ENCODE measurements at regions not wholly inside any gene's neighbourhood (a gene's known extent, or its start where the extent isn't known, plus 50 kb on each side); places are given as distances from the start of the nearest gene placed in this dataset.

GRCh38 chr2:19838616-19839015 is 63.2 kb downstream of the TTC32 start:
- in situ Hi-C loops (cut with HindIII; ENCODE audit: low pct_unique_long_range_greater_than_20kb, low sequenced_read_pairs) (no loop called here), intact Hi-C loops (cut with micrococcal nuclease; ENCODE audit: unreplicated experiment) (no loop called here)
- ATAC-seq (no peak), DNase-seq (ENCODE audit: low read depth, low spot score) (no peak)
- POLR2A ChIA-PET, result no interaction called here
- H3K9me3 ChIP-seq (ENCODE audit: control insufficient read depth, insufficient read depth, low read depth, low read length), result no peaks in the 10 kb centered on the region
- no TSS peak for BruUV-seq (replicated peaks)
- peaks cover 2% of the 10 kb centered on the region; the same call in 1 of the 2 replicates for H3K27me3 ChIP-seq (ENCODE audit: control insufficient read depth, insufficient read depth, low read length)
- CTCF ChIA-PET, result no interaction called here
- H3K27ac ChIP-seq (ENCODE audit: low read length), result no peak overlapping the region
- no peaks in the 10 kb centered on the region for H3K36me3 ChIP-seq (ENCODE audit: control insufficient read depth, insufficient read depth, low read length)
- TF ChIP-seq, protein P1, sequence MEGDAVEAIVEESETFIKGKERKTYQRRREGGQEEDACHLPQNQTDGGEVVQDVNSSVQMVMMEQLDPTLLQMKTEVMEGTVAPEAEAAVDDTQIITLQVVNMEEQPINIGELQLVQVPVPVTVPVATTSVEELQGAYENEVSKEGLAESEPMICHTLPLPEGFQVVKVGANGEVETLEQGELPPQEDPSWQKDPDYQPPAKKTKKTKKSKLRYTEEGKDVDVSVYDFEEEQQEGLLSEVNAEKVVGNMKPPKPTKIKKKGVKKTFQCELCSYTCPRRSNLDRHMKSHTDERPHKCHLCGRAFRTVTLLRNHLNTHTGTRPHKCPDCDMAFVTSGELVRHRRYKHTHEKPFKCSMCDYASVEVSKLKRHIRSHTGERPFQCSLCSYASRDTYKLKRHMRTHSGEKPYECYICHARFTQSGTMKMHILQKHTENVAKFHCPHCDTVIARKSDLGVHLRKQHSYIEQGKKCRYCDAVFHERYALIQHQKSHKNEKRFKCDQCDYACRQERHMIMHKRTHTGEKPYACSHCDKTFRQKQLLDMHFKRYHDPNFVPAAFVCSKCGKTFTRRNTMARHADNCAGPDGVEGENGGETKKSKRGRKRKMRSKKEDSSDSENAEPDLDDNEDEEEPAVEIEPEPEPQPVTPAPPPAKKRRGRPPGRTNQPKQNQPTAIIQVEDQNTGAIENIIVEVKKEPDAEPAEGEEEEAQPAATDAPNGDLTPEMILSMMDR (IDR thresholded peaks at IDR 0.05), result no peak
- TF ChIP-seq POLR2AphosphoS5 (IDR thresholded peaks at IDR 0.05; ENCODE audit: low read depth, low read length) (no peak), TCF7L2 (IDR thresholded peaks at IDR 0.05; ENCODE audit: low read depth, low read length) (no peak), SIN3A (IDR thresholded peaks at IDR 0.05; ENCODE audit: borderline replicate concordance, insufficient read depth, low read depth, low read length) (no peak)
- TF ChIP-seq, protein P2, sequence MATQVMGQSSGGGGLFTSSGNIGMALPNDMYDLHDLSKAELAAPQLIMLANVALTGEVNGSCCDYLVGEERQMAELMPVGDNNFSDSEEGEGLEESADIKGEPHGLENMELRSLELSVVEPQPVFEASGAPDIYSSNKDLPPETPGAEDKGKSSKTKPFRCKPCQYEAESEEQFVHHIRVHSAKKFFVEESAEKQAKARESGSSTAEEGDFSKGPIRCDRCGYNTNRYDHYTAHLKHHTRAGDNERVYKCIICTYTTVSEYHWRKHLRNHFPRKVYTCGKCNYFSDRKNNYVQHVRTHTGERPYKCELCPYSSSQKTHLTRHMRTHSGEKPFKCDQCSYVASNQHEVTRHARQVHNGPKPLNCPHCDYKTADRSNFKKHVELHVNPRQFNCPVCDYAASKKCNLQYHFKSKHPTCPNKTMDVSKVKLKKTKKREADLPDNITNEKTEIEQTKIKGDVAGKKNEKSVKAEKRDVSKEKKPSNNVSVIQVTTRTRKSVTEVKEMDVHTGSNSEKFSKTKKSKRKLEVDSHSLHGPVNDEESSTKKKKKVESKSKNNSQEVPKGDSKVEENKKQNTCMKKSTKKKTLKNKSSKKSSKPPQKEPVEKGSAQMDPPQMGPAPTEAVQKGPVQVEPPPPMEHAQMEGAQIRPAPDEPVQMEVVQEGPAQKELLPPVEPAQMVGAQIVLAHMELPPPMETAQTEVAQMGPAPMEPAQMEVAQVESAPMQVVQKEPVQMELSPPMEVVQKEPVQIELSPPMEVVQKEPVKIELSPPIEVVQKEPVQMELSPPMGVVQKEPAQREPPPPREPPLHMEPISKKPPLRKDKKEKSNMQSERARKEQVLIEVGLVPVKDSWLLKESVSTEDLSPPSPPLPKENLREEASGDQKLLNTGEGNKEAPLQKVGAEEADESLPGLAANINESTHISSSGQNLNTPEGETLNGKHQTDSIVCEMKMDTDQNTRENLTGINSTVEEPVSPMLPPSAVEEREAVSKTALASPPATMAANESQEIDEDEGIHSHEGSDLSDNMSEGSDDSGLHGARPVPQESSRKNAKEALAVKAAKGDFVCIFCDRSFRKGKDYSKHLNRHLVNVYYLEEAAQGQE (IDR thresholded peaks at IDR 0.05; ENCODE audit: insufficient read depth in 1 of 2, low read depth in 2 of 2, low read length in 1 of 2), result no peak
- H3K4me1 ChIP-seq (ENCODE audit: control insufficient read depth, insufficient read depth, low read length), result no peaks in the 10 kb centered on the region
- no peak overlapping the region for H3K4me3 ChIP-seq (ENCODE audit: low read depth in 2 of 2, low read length in 2 of 2)

DNA sequence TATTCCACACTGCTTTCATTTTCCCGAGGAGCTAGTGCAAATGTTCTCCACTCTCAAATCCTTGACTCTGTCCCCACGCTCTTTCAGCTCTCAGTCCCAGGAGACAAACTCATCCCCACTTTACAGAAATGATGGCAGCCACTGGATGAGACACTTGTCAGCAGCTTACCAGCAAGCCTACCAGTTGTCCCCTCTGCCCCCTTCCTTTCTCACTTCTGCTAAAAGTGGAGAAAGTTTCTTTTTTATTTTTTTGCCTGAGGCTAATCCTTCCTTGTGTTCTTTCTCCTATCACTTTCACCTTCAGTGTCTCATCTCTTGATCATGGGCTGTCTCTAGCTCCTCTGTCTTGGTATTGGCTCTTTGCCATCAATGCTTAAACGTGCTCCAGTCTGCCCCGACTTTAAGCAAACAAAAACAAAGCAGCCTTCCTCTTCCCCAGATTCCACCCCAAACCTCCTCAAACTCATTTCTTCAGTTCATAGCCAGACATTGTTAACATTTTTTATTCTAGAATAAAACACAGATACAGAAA is 64.5 kb downstream of the TTC32 start:
- intact Hi-C loops (cut with micrococcal nuclease; ENCODE audit: unreplicated experiment), result loop anchor here (1.0 kb wide), 1 partner anchor 42 kb away; no protein-coding TSS in a partner anchor
- no peak for ATAC-seq

More for the DNA sequence above, 64.5 kb downstream of the TTC32 start:
- Histone ChIP-seq H3K36me3 (ENCODE audit: control insufficient read depth, insufficient read depth, low read length) (no peaks in the 10 kb centered on the region), H3K27me3 (ENCODE audit: control insufficient read depth, insufficient read depth, low read length) (peaks cover 2% of the 10 kb centered on the region; the same call in 1 of the 2 replicates), H3K4me3 (ENCODE audit: low read depth in 2 of 2, low read length in 2 of 2) (no peak overlapping the region), H3K9me3 (ENCODE audit: control insufficient read depth, insufficient read depth, low read depth, low read length) (no peaks in the 10 kb centered on the region), H3K4me1 (ENCODE audit: control insufficient read depth, insufficient read depth, low read length) (no peaks in the 10 kb centered on the region), H3K27ac (ENCODE audit: low read length) (no peak overlapping the region)
- in situ Hi-C loops (cut with HindIII; ENCODE audit: low pct_unique_long_range_greater_than_20kb, low sequenced_read_pairs), result no loop called here
- POLR2A ChIA-PET, result no interaction called here
- TF ChIP-seq SIN3A (IDR thresholded peaks at IDR 0.05; ENCODE audit: borderline replicate concordance, insufficient read depth, low read depth, low read length) (no peak), TCF7L2 (IDR thresholded peaks at IDR 0.05; ENCODE audit: low read depth, low read length) (no peak), POLR2AphosphoS5 (IDR thresholded peaks at IDR 0.05; ENCODE audit: low read depth, low read length) (no peak)
- TF ChIP-seq, protein P1 (IDR thresholded peaks at IDR 0.05), result no peak
- TF ChIP-seq, protein P2 (IDR thresholded peaks at IDR 0.05; ENCODE audit: insufficient read depth in 1 of 2, low read depth in 2 of 2, low read length in 1 of 2), result no peak
- DNase-seq (ENCODE audit: low read depth, low spot score), result no peak
- CTCF ChIA-PET, result interaction anchor here (0.6 kb wide), 1 partner anchor 161 kb away, joined by 5 read pairs; no protein-coding TSS in a partner anchor
- BruUV-seq (replicated peaks), result no TSS peak
